Liver (tissue), 8 donors: ENCODE measurements at regions not wholly inside any gene's neighbourhood (a gene's known extent, or its start where the extent isn't known, plus 50 kb on each side); places are given as distances from the start of the nearest gene placed in this dataset.

Experiments
- DNase-seq: peaks from one replicate; pipeline ENCODE4 v3.0.0-alpha.2; 2017; ENCODE audit warnings: low spot score
- H3K27ac ChIP-seq, 2 donors: one replicate each; pipeline ENCODE4 v1.7.0; 2013; ENCODE audit warnings: inconsistent platforms in 2 of 2, low read length in 2 of 2, control low read depth in 1 of 2, low read depth in 1 of 2, mild to moderate bottlenecking in 1 of 2
- H3K27me3 ChIP-seq, 4 donors: one replicate each; pipeline versions ENCODE4 v1.6.1 to v1.7.0; 2013; ENCODE audit warnings: low read length in 3 of 4, inconsistent platforms in 1 of 4, mild to moderate bottlenecking in 1 of 4, moderate library complexity in 1 of 4; ENCODE audit not compliant: control insufficient read depth in 4 of 4, insufficient read depth in 4 of 4
- H3K36me3 ChIP-seq, 4 donors: one replicate each; pipeline versions ENCODE4 v1.6.1 to v1.7.0; 2013; ENCODE audit warnings: low read length in 3 of 4, mild to moderate bottlenecking in 3 of 4, low read depth in 1 of 4, moderate library complexity in 1 of 4; ENCODE audit not compliant: control insufficient read depth in 4 of 4, insufficient read depth in 3 of 4
- H3K4me1 ChIP-seq, 4 donors: one replicate each; pipeline versions ENCODE4 v1.6.1 to v1.7.0; 2013; ENCODE audit warnings: low read length in 3 of 4, mild to moderate bottlenecking in 3 of 4, moderate library complexity in 1 of 4; ENCODE audit not compliant: control insufficient read depth in 4 of 4, insufficient read depth in 4 of 4
- H3K4me3 ChIP-seq, 3 donors: one replicate each; pipeline versions ENCODE4 v1.6.1 to v1.7.0; 2013; ENCODE audit warnings: low read length in 3 of 3, control low read depth in 1 of 3, low read depth in 1 of 3, mild to moderate bottlenecking in 1 of 3
- H3K9ac ChIP-seq, 2 donors: one replicate each; pipeline ENCODE4 v1.7.0; 2013; ENCODE audit warnings: low read length in 2 of 2, mild to moderate bottlenecking in 2 of 2, moderate library complexity in 2 of 2, control low read depth in 1 of 2, low read depth in 1 of 2
- H3K9me3 ChIP-seq, 4 donors: one replicate each; pipeline versions ENCODE4 v1.6.1 to v1.7.0; 2013; ENCODE audit warnings: low read length in 3 of 4; ENCODE audit not compliant: control insufficient read depth in 4 of 4
- ATF3 ChIP-seq: IDR thresholded peaks from 2 replicates; pipeline ENCODE4 v1.6.1; 2016; ENCODE audit warnings: antibody characterized with exemption
- CTCF ChIP-seq: fragments of 150-350 bp; IDR thresholded peaks from 2 replicates; pipeline ENCODE4 v1.5.1; 2017; ENCODE audit warnings: improper control_type of control experiment, low read depth, low read length; ENCODE audit not compliant: missing input control
- EGR1 ChIP-seq, 2 donors: IDR thresholded peaks; 2 replicates each; pipeline ENCODE4 v1.6.1; 2016 to 2018; ENCODE audit warnings: antibody characterized with exemption in 2 of 2, low read depth in 2 of 2
- FOXA1 ChIP-seq: IDR thresholded peaks from 2 replicates; pipeline ENCODE4 v1.6.1; 2016; ENCODE audit warnings: antibody characterized with exemption
- FOXA2 ChIP-seq: IDR thresholded peaks from 2 replicates; pipeline ENCODE4 v1.6.1; 2016; ENCODE audit warnings: antibody characterized with exemption
- GABPA ChIP-seq, 2 donors: IDR thresholded peaks in 1 of 2; conservative IDR thresholded peaks in 1 of 2; 2 replicates each; pipeline ENCODE4 v1.6.1; 2016; ENCODE audit warnings: antibody characterized with exemption in 2 of 2, mild to moderate bottlenecking in 1 of 2, moderate library complexity in 1 of 2
- HNF4A ChIP-seq, 2 donors: conservative IDR thresholded peaks; 2 replicates each; pipeline ENCODE4 v1.6.1; 2016; ENCODE audit warnings: antibody characterized with exemption in 2 of 2, mild to moderate bottlenecking in 2 of 2
- HNF4G ChIP-seq: IDR thresholded peaks from 2 replicates; pipeline ENCODE4 v1.6.1; 2016; ENCODE audit warnings: antibody characterized with exemption
- JUND ChIP-seq, 2 donors: IDR thresholded peaks; 2 replicates each; pipeline ENCODE4 v1.6.1; 2016; ENCODE audit warnings: antibody characterized with exemption in 2 of 2
- MAX ChIP-seq: IDR thresholded peaks from 2 replicates; pipeline ENCODE4 v1.6.1; 2016; ENCODE audit warnings: antibody characterized with exemption
- NR2F2 ChIP-seq: IDR thresholded peaks from 2 replicates; pipeline ENCODE4 v1.6.1; 2016; ENCODE audit warnings: antibody characterized with exemption
- RAD21 ChIP-seq, 2 donors: IDR thresholded peaks; 2 replicates each; pipeline ENCODE4 v1.6.1; 2016; ENCODE audit warnings: antibody characterized with exemption in 2 of 2, mild to moderate bottlenecking in 2 of 2
- REST ChIP-seq: IDR thresholded peaks from 2 replicates; pipeline ENCODE4 v1.6.1; 2016; ENCODE audit warnings: antibody characterized with exemption, mild to moderate bottlenecking
- RXRA ChIP-seq, 2 donors: IDR thresholded peaks; 2 replicates each; pipeline ENCODE4 v1.6.1; 2017 to 2018; ENCODE audit warnings: antibody characterized with exemption in 2 of 2, mild to moderate bottlenecking in 1 of 2
- SP1 ChIP-seq: IDR thresholded peaks from 2 replicates; pipeline ENCODE4 v1.6.1; 2018; ENCODE audit warnings: antibody characterized with exemption, mild to moderate bottlenecking
- TAF1 ChIP-seq: conservative IDR thresholded peaks from 2 replicates; pipeline ENCODE4 v1.6.1; 2016; ENCODE audit warnings: antibody characterized with exemption, mild to moderate bottlenecking
- YY1 ChIP-seq: IDR thresholded peaks from 2 replicates; pipeline ENCODE4 v1.6.1; 2016; ENCODE audit warnings: antibody characterized with exemption, mild to moderate bottlenecking
- ZBTB33 ChIP-seq: IDR thresholded peaks from 2 replicates; pipeline ENCODE4 v1.6.1; 2016; ENCODE audit warnings: antibody characterized with exemption
- WGBS: extraction: QIAGEN DNeasy Blood & Tissue Kit; methylation state at CpG from one replicate; pipeline ENCODE4 v1.1.7; 2013; 5-methylcytosine and 5-hydroxymethylcytosine counted together
- donor health status: healthy.
- donor health status: healthy.
- donor health status: healthy.
- donor health status: healthy.
- donor health status: healthy.

- DNase-seq, result peak; percentile 17
- TF ChIP-seq TAF1, result no peak
- TF ChIP-seq HNF4A (conservative IDR thresholded peaks at IDR 0.05), result no peak
- no peak for TF ChIP-seq SP1
- TF ChIP-seq RXRA (IDR thresholded peaks at IDR 0.05), result no peak
- TF ChIP-seq HNF4G, result no peak
- TF ChIP-seq FOXA1, result no peak
- TF ChIP-seq REST, result no peak
- no peak for TF ChIP-seq CTCF
- no peak for TF ChIP-seq EGR1 (IDR thresholded peaks at IDR 0.05; ENCODE audit: low read depth in 2 of 2)
- TF ChIP-seq ATF3, result no peak
- no peak for TF ChIP-seq MAX
- no peak for TF ChIP-seq YY1
- TF ChIP-seq ZBTB33, result no peak
- TF ChIP-seq RAD21 (IDR thresholded peaks at IDR 0.05), result no peak
- TF ChIP-seq JUND (IDR thresholded peaks at IDR 0.05), result no peak
- TF ChIP-seq GABPA (IDR thresholded peaks at IDR 0.05 in 1 of 2, conservative IDR thresholded peaks at IDR 0.05 in 1 of 2), result no peak
- no peak for TF ChIP-seq NR2F2
- TF ChIP-seq FOXA2, result no peak
- Histone ChIP-seq H3K4me1 (no peaks in the 10 kb centered on the region), H3K9me3 (no peaks in the 10 kb centered on the region), H3K9ac (no peak overlapping the region), H3K27ac (no peak overlapping the region), H3K27me3 (no peaks in the 10 kb centered on the region), H3K36me3 (no peaks in the 10 kb centered on the region), H3K4me3 (no peak overlapping the region)
- WGBS, result 90% methylated on average over 2 of the region's 2 CpGs
These were observed 146.1 kb upstream of the CTNNB1 start for GRCh38 chr3:41053220-41053619.

GRCh38 chr3:41060106-41060505 lies 139.2 kb upstream of the CTNNB1 start:
- H3K36me3 ChIP-seq, result no peaks in the 10 kb centered on the region
- DNase-seq, result no peak
- no peak overlapping the region for H3K27ac ChIP-seq
- H3K4me1 ChIP-seq, result no peaks in the 10 kb centered on the region
- no peak overlapping the region for H3K4me3 ChIP-seq
- H3K27me3 ChIP-seq, result no peaks in the 10 kb centered on the region
- no peaks in the 10 kb centered on the region for H3K9me3 ChIP-seq
- WGBS, result 91% methylated on average over 2 of the region's 2 CpGs
- no peak overlapping the region for H3K9ac ChIP-seq
- TF ChIP-seq RAD21 (IDR thresholded peaks at IDR 0.05) (no peak), FOXA2 (no peak), YY1 (no peak), REST (no peak), HNF4G (no peak), TAF1 (no peak), CTCF (no peak), SP1 (no peak), GABPA (IDR thresholded peaks at IDR 0.05 in 1 of 2, conservative IDR thresholded peaks at IDR 0.05 in 1 of 2) (no peak), NR2F2 (no peak), HNF4A (conservative IDR thresholded peaks at IDR 0.05) (no peak), EGR1 (IDR thresholded peaks at IDR 0.05; ENCODE audit: low read depth in 2 of 2) (no peak), JUND (IDR thresholded peaks at IDR 0.05) (no peak), FOXA1 (no peak), RXRA (IDR thresholded peaks at IDR 0.05) (no peak)
